A549 (cell line): ENCODE measurements at regions not wholly inside any gene's neighbourhood (a gene's known extent, or its start where the extent isn't known, plus 50 kb on each side); places are given as distances from the start of the nearest gene placed in this dataset.
"Not testable (repeated sequence)": the region's sequence is repeated elsewhere in the genome, so short reads cannot be mapped to it uniquely, and the experiment has no call there.

Experiments
- ATAC-seq, 2 experiments: fragments of 200-7000 bp in 1 of 2; fragments of >200 bp in 1 of 2; cut with Nextera tagmentation in 1 of 2; cut with Tn5 transposase in 1 of 2; 3 replicates each; pipeline versions ENCODE4 v1.8.0 to v1.9.1; 2018 to 2020; ENCODE audit warnings: mild to moderate bottlenecking in 1 of 2, moderate library complexity in 1 of 2
- CTCF ChIA-PET: fragments of 300-600 bp; sonication (Branson Sonifier 250); formaldehyde crosslinking; extraction: SDS; loops from one replicate; lab custom pipeline; 2021; ENCODE audit warnings: antibody characterized with exemption, inconsistent platforms; lab: Yijun Ruan, JAX
- POLR2A ChIA-PET: fragments of 350-600 bp; formaldehyde crosslinking; extraction: SDS; loops from one replicate; lab custom pipeline; 2021; ENCODE audit warnings: antibody characterized with exemption, inconsistent platforms; lab: Yijun Ruan, JAX
- DNase-seq, 2 experiments: peaks; one replicate each; pipeline versions ENCODE4 v3.0.0 to v3.0.0-alpha.2; 2011 to 2016; ENCODE audit warnings: low read depth in 1 of 2, low spot score in 1 of 2
- FAIRE-seq: peaks from 2 replicates; lab custom pipeline; 2011; peaks lifted over from hg19 to GRCh38; lab: Jason Lieb, UNC
- H3K27ac ChIP-seq, 2 experiments: fragments of >200 bp; sonication (Bioruptor Twin); formaldehyde crosslinking; 3 replicates each; pipeline ENCODE4 v1.5.1; 2016 to 2017
- H3K4me1 ChIP-seq: fragments of >200 bp; sonication (Bioruptor Twin); formaldehyde crosslinking; 3 replicates; pipeline ENCODE4 v1.6.1; 2016
- H3K4me2 ChIP-seq: fragments of >200 bp; sonication (Bioruptor Twin); formaldehyde crosslinking; 3 replicates; pipeline ENCODE4 v1.6.1; 2016
- H3K4me3 ChIP-seq: fragments of >200 bp; sonication (Bioruptor Twin); formaldehyde crosslinking; 3 replicates; pipeline ENCODE4 v1.5.1; 2016
- H3K9me3 ChIP-seq: fragments of >200 bp; sonication (Bioruptor Twin); formaldehyde crosslinking; 3 replicates; pipeline ENCODE4 v1.6.1; 2016
- BCL3 ChIP-seq: fragments of >200 bp; sonication (Bioruptor Twin); formaldehyde crosslinking; IDR thresholded peaks from 3 replicates; pipeline ENCODE4 v1.6.1; 2016
- BHLHE40 ChIP-seq: IDR thresholded peaks from 2 replicates; pipeline ENCODE4 v1.6.1; 2012; ENCODE audit warnings: low read depth, low read length, inconsistent platforms
- CBX2 ChIP-seq: fragments of 200-600 bp; sonication (generic); IDR thresholded peaks from 2 replicates; pipeline ENCODE4 v1.6.1; 2016; ENCODE audit warnings: low read depth, mild to moderate bottlenecking, borderline replicate concordance
- CBX8 ChIP-seq: fragments of 200-600 bp; sonication (generic); IDR thresholded peaks from 2 replicates; pipeline ENCODE4 v1.6.1; 2016
- CEBPB ChIP-seq, 2 experiments: fragments of >200 bp in 1 of 2; sonication (Bioruptor Twin) in 1 of 2; formaldehyde crosslinking in 1 of 2; IDR thresholded peaks; 2 replicates each; pipeline ENCODE4 v1.6.1; 2012 to 2016
- CHD2 ChIP-seq: fragments of 150-350 bp; IDR thresholded peaks from 2 replicates; pipeline ENCODE4 v1.6.1; 2014; ENCODE audit warnings: low read length; ENCODE audit not compliant: partially characterized antibody
- CHD4 ChIP-seq: fragments of 200-600 bp; sonication (generic); IDR thresholded peaks from 2 replicates; pipeline ENCODE4 v1.6.1; 2016; ENCODE audit warnings: antibody characterized with exemption, mild to moderate bottlenecking, borderline replicate concordance
- E2F6 ChIP-seq: IDR thresholded peaks from 2 replicates; pipeline ENCODE4 v1.6.1; 2012; ENCODE audit warnings: low read depth, borderline replicate concordance
- ELK1 ChIP-seq: fragments of 150-350 bp; IDR thresholded peaks from 2 replicates; pipeline ENCODE4 v1.6.1; 2014; ENCODE audit warnings: low read depth, mild to moderate bottlenecking, low read length
- ESRRA ChIP-seq: fragments of 150-350 bp; IDR thresholded peaks from 2 replicates; pipeline ENCODE4 v1.6.1; 2014; ENCODE audit warnings: mild to moderate bottlenecking, low read length, borderline replicate concordance
- FOXS1 ChIP-seq: fragments of 250-450 bp; sonication (Bioruptor Pico); IDR thresholded peaks from 2 replicates; pipeline ENCODE4 v1.5.0; 2020; ENCODE audit warnings: mild to moderate bottlenecking, moderate library complexity
- GATA3 ChIP-seq: IDR thresholded peaks from 2 replicates; pipeline ENCODE4 v1.6.1; 2012; ENCODE audit warnings: borderline replicate concordance
- HDAC2 ChIP-seq: fragments of 200-600 bp; sonication (generic); IDR thresholded peaks from 2 replicates; pipeline ENCODE4 v1.6.1; 2016
- JUN ChIP-seq, 2 experiments: fragments of >200 bp; sonication (Bioruptor Twin); formaldehyde crosslinking; IDR thresholded peaks; 2 replicates in 1 of 2; 3 replicates in 1 of 2; pipeline ENCODE4 v1.6.1; 2016 to 2017
- KDM5A ChIP-seq: fragments of 200-600 bp; sonication (generic); IDR thresholded peaks from 2 replicates; pipeline ENCODE4 v1.6.1; 2016; ENCODE audit warnings: antibody characterized with exemption, mild to moderate bottlenecking
- MAFK ChIP-seq: fragments of 450-650 bp; IDR thresholded peaks from 2 replicates; pipeline ENCODE4 v1.6.1; 2014; ENCODE audit not compliant: partially characterized antibody
- MYC ChIP-seq: IDR thresholded peaks from 2 replicates; pipeline ENCODE4 v1.6.1; 2012; ENCODE audit warnings: mild to moderate bottlenecking, inconsistent platforms, low read length, improper control_type of control experiment, borderline replicate concordance
- NFE2L2 ChIP-seq: fragments of 150-350 bp; conservative IDR thresholded peaks from 2 replicates; pipeline ENCODE4 v1.6.1; 2014; ENCODE audit warnings: low read length
- NPAS2 ChIP-seq: fragments of 250-450 bp; sonication (Bioruptor Pico); IDR thresholded peaks from 2 replicates; pipeline ENCODE4 v1.8.0; 2022; ENCODE audit warnings: mild to moderate bottlenecking, moderate library complexity, borderline replicate concordance
- NR3C1 ChIP-seq: fragments of >200 bp; sonication (Bioruptor Twin); formaldehyde crosslinking; IDR thresholded peaks from 3 replicates; pipeline ENCODE4 v1.6.1; 2017
- POLR2AphosphoS2 ChIP-seq: conservative IDR thresholded peaks from 2 replicates; pipeline ENCODE4 v1.6.1; 2012; ENCODE audit warnings: low read length, improper control_type of control experiment, inconsistent platforms
- RAD21 ChIP-seq, 2 experiments: fragments of >200 bp in 1 of 2; sonication (Bioruptor Twin) in 1 of 2; formaldehyde crosslinking in 1 of 2; IDR thresholded peaks in 1 of 2; conservative IDR thresholded peaks in 1 of 2; 2 replicates in 1 of 2; 3 replicates in 1 of 2; pipeline ENCODE4 v1.6.1; 2012 to 2018; ENCODE audit warnings: inconsistent platforms in 1 of 2
- RARB ChIP-seq: fragments of 250-450 bp; sonication (Bioruptor Pico); IDR thresholded peaks from 2 replicates; pipeline ENCODE4 v1.8.0; 2021; ENCODE audit warnings: mild to moderate bottlenecking, moderate library complexity
- REST ChIP-seq: fragments of 200-600 bp; sonication (generic); IDR thresholded peaks from 2 replicates; pipeline ENCODE4 v1.6.1; 2016; ENCODE audit warnings: antibody characterized with exemption, mild to moderate bottlenecking, moderate library complexity
- RFX5 ChIP-seq: fragments of 450-650 bp; IDR thresholded peaks from 2 replicates; pipeline ENCODE4 v1.7.1; 2014; ENCODE audit warnings: antibody characterized with exemption, mild to moderate bottlenecking, moderate library complexity
- TP53 ChIP-seq: fragments of 250-450 bp; sonication (Bioruptor Pico); IDR thresholded peaks from 2 replicates; pipeline ENCODE4 v1.5.0; 2021; ENCODE audit warnings: mild to moderate bottlenecking, moderate library complexity
- ZC3H11A ChIP-seq: fragments of 450-650 bp; IDR thresholded peaks from 2 replicates; pipeline ENCODE4 v1.6.1; 2014; ENCODE audit warnings: antibody characterized with exemption, mild to moderate bottlenecking
- WGBS: methylation state at CpG from one replicate; pipeline ENCODE4 v1.1.6; 2017; ENCODE audit errors: missing lambda C conversion rate; 5-methylcytosine and 5-hydroxymethylcytosine counted together

GRCh38 chr9:29432191-29432590 lies 1858.9 kb upstream of the C9orf72 start:
- DNase-seq (no peak), ATAC-seq (no peak), FAIRE-seq (no peak)
- Histone ChIP-seq H3K27ac (no peak overlapping the region), H3K4me3 (no peak overlapping the region), H3K4me2 (no peak overlapping the region), H3K4me1 (no peaks in the 10 kb centered on the region), H3K9me3 (peaks cover 3% of the 10 kb centered on the region; the same call in 1 of the 3 replicates)
- ChIA-PET CTCF (no interaction called here), POLR2A (no interaction called here)
- TF ChIP-seq HDAC2, result no peak
- no peak for TF ChIP-seq CHD4
- TF ChIP-seq CBX2, result no peak
- no peak for TF ChIP-seq POLR2AphosphoS2
- no peak for TF ChIP-seq JUN (IDR thresholded peaks at IDR 0.05)
- no peak for TF ChIP-seq MYC
- no peak for TF ChIP-seq REST
- no peak for TF ChIP-seq CBX8
- TF ChIP-seq RAD21 (conservative IDR thresholded peaks at IDR 0.05 in 1 of 2, IDR thresholded peaks at IDR 0.05 in 1 of 2), result no peak
- TF ChIP-seq NR3C1, result no peak
- no peak for TF ChIP-seq RARB (CRISPR knock-in tag)
- no peak for TF ChIP-seq BHLHE40
- no peak for TF ChIP-seq RFX5
- no peak for TF ChIP-seq TP53 (CRISPR knock-in tag)
- no peak for TF ChIP-seq ESRRA
- no peak for TF ChIP-seq NPAS2

GRCh38 chr9:29432656-29433055 lies 1859.4 kb upstream of the C9orf72 start:
- H3K4me2 ChIP-seq, ATAC-seq, H3K4me1 ChIP-seq, H3K4me3 ChIP-seq, POLR2A ChIA-PET, H3K27ac ChIP-seq, FAIRE-seq, DNase-seq, CTCF ChIA-PET, H3K9me3 ChIP-seq: not testable (repeated sequence)
- 4% methylated on average over 2 of the region's 2 CpGs for WGBS

- no peak for FAIRE-seq
- WGBS, result 0% methylated on average over 1 of the region's 1 CpG
- CTCF ChIA-PET, result no interaction called here
- no peaks in the 10 kb centered on the region for H3K4me1 ChIP-seq
- no peak overlapping the region for H3K4me3 ChIP-seq
- no peak overlapping the region for H3K4me2 ChIP-seq
- TF ChIP-seq MAFK (no peak), RARB (CRISPR knock-in tag) (no peak), ELK1 (no peak), CHD2 (no peak), NFE2L2 (no peak), CEBPB (IDR thresholded peaks at IDR 0.05) (no peak), ESRRA (no peak), NR3C1 (no peak), E2F6 (no peak), KDM5A (no peak), GATA3 (no peak), FOXS1 (CRISPR knock-in tag) (no peak), MYC (no peak), ZC3H11A (no peak), BCL3 (no peak)
- TF ChIP-seq, all 56 proteins: peak for 0
- POLR2A ChIA-PET, result no interaction called here
- H3K27ac ChIP-seq, result no peak overlapping the region
- ATAC-seq, result no peak
- DNase-seq, result no peak
- no peaks in the 10 kb centered on the region for H3K9me3 ChIP-seq
Observed at GRCh38 chr9:29435368-29435767, 1862.1 kb upstream of the C9orf72 start.
